H9 (cell line): ENCODE measurements at regions not wholly inside any gene's neighbourhood (a gene's known extent, or its start where the extent isn't known, plus 50 kb on each side); places are given as distances from the start of the nearest gene placed in this dataset.

ENCODE experiments used
- DNase-seq: peaks from one replicate; pipeline ENCODE4 v3.0.0-alpha.2; 2017
- H2AFZ ChIP-seq: one replicate; pipeline ENCODE4 v1.6.1; 2013; ENCODE audit warnings: mild to moderate bottlenecking, low read length, control low read depth, moderate library complexity
- H2AK5ac ChIP-seq: 2 replicates; pipeline ENCODE4 v1.6.1; 2013; ENCODE audit warnings: low read length, control low read depth, mixed read lengths; ENCODE audit not compliant: insufficient read length
- H2BK120ac ChIP-seq: one replicate; pipeline ENCODE4 v1.6.1; 2013; ENCODE audit warnings: low read depth, mild to moderate bottlenecking, low read length, control low read depth, inconsistent platforms; ENCODE audit not compliant: poor library complexity, severe bottlenecking
- H2BK12ac ChIP-seq: 2 replicates; pipeline ENCODE4 v1.6.1; 2013; ENCODE audit warnings: low read length, control low read depth, mixed read lengths, low read depth; ENCODE audit not compliant: insufficient read length
- H2BK15ac ChIP-seq: 2 replicates; pipeline ENCODE4 v1.6.1; 2013; ENCODE audit warnings: low read depth, low read length, control low read depth
- H2BK20ac ChIP-seq: one replicate; pipeline ENCODE4 v1.6.1; 2013; ENCODE audit warnings: low read depth, mild to moderate bottlenecking, low read length, control low read depth, inconsistent platforms; ENCODE audit not compliant: poor library complexity, severe bottlenecking
- H2BK5ac ChIP-seq: 2 replicates; pipeline ENCODE4 v1.6.1; 2013; ENCODE audit warnings: low read length, control low read depth, mixed read lengths; ENCODE audit not compliant: insufficient read length
- H3K14ac ChIP-seq: 2 replicates; pipeline ENCODE4 v1.6.1; 2013; ENCODE audit warnings: low read length, control low read depth; ENCODE audit not compliant: insufficient read depth
- H3K18ac ChIP-seq: 2 replicates; pipeline ENCODE4 v1.6.1; 2013; ENCODE audit warnings: low read depth, mild to moderate bottlenecking, mixed read lengths, low read length, control low read depth; ENCODE audit not compliant: insufficient read length
- H3K23ac ChIP-seq: 2 replicates; pipeline ENCODE4 v1.6.1; 2013; ENCODE audit warnings: low read length, control low read depth, mixed read lengths, low read depth; ENCODE audit not compliant: insufficient read length
- H3K23me2 ChIP-seq: 2 replicates; pipeline ENCODE4 v1.6.1; 2013; ENCODE audit warnings: low read depth, mild to moderate bottlenecking, mixed read lengths, low read length, control low read depth; ENCODE audit not compliant: insufficient read length, poor library complexity, severe bottlenecking
- H3K27ac ChIP-seq: 2 replicates; pipeline ENCODE4 v1.5.1; 2013; ENCODE audit warnings: low read length, control low read depth, mixed read lengths, low read depth; ENCODE audit not compliant: insufficient read length
- H3K27me3 ChIP-seq: 2 replicates; pipeline ENCODE4 v1.6.1; 2013; ENCODE audit warnings: low read length, control low read depth, inconsistent platforms; ENCODE audit not compliant: insufficient read depth
- H3K4ac ChIP-seq: 2 replicates; pipeline ENCODE4 v1.6.1; 2013; ENCODE audit warnings: low read depth, mild to moderate bottlenecking, control low read depth, inconsistent platforms, low read length, moderate library complexity
- H3K4me1 ChIP-seq: 2 replicates; pipeline ENCODE4 v1.6.1; 2013; ENCODE audit warnings: low read length, control low read depth, inconsistent platforms; ENCODE audit not compliant: insufficient read depth
- H3K4me2 ChIP-seq: 2 replicates; pipeline ENCODE4 v1.6.1; 2013; ENCODE audit warnings: low read length, control low read depth, mixed read lengths; ENCODE audit not compliant: insufficient read length, insufficient read depth
- H3K56ac ChIP-seq: 2 replicates; pipeline ENCODE4 v1.6.1; 2013; ENCODE audit warnings: low read depth, mild to moderate bottlenecking, mixed read lengths, low read length, control low read depth; ENCODE audit not compliant: insufficient read length
- H3K79me1 ChIP-seq: 2 replicates; pipeline ENCODE4 v1.6.1; 2013; ENCODE audit warnings: low read depth, mild to moderate bottlenecking, moderate library complexity, low read length, control low read depth, inconsistent platforms; ENCODE audit not compliant: insufficient read depth, poor library complexity, severe bottlenecking
- H3K79me2 ChIP-seq: 2 replicates; pipeline ENCODE4 v1.6.1; 2013; ENCODE audit warnings: low read length, control low read depth, inconsistent platforms; ENCODE audit not compliant: insufficient read depth
- H3K9ac ChIP-seq: 2 replicates; pipeline ENCODE4 v1.6.1; 2013; ENCODE audit warnings: low read length, control low read depth, mixed read lengths; ENCODE audit not compliant: insufficient read length; ENCODE audit errors: extremely low read depth
- H3K9me3 ChIP-seq: one replicate; pipeline ENCODE4 v1.6.1; 2013; ENCODE audit warnings: low read depth, low read length, inconsistent platforms; ENCODE audit not compliant: control insufficient read depth
- H3T11ph ChIP-seq: one replicate; pipeline ENCODE4 v1.6.1; 2013; ENCODE audit warnings: mild to moderate bottlenecking, low read length, control low read depth, inconsistent platforms
- H4K20me1 ChIP-seq: one replicate; pipeline ENCODE4 v1.6.1; 2013; ENCODE audit not compliant: control insufficient read depth, insufficient read length, insufficient read depth
- H4K5ac ChIP-seq: 2 replicates; pipeline ENCODE4 v1.6.1; 2013; ENCODE audit warnings: low read depth, mild to moderate bottlenecking, mixed read lengths, low read length, control low read depth; ENCODE audit not compliant: insufficient read length
- H4K8ac ChIP-seq: replicated peaks from 2 replicates; pipeline ENCODE4 v1.6.1; 2013; ENCODE audit warnings: low read length, control low read depth, mixed read lengths, low read depth; ENCODE audit not compliant: insufficient read length
- H4K91ac ChIP-seq: 2 replicates; pipeline ENCODE4 v1.6.1; 2013; ENCODE audit warnings: low read depth, mild to moderate bottlenecking, moderate library complexity, mixed read lengths, low read length, control low read depth; ENCODE audit not compliant: insufficient read length
- H3K27ac Mint-ChIP-seq, 3 experiments: 2 replicates in 2 of 3; 3 replicates in 1 of 3; pipeline ENCODE4 v1.8.0; 2020 to 2021; ENCODE audit warnings: mixed read lengths in 3 of 3, mild to moderate bottlenecking in 1 of 3, moderate library complexity in 1 of 3
- H3K27me3 Mint-ChIP-seq: 2 replicates; pipeline ENCODE4 v1.8.0; 2021; ENCODE audit warnings: low read depth, mild to moderate bottlenecking, moderate library complexity, mixed read lengths
- H3K36me3 Mint-ChIP-seq, 3 experiments: 2 replicates in 2 of 3; 3 replicates in 1 of 3; pipeline ENCODE4 v1.8.0; 2020 to 2021; ENCODE audit warnings: low read depth in 3 of 3, mixed read lengths in 3 of 3; ENCODE audit not compliant: insufficient read depth in 1 of 3
- H3K4me1 Mint-ChIP-seq, 2 experiments: 2 replicates each; pipeline ENCODE4 v1.8.0; 2020; ENCODE audit warnings: mixed read lengths in 2 of 2
- H3K4me3 Mint-ChIP-seq, 2 experiments: 2 replicates in 1 of 2; 3 replicates in 1 of 2; pipeline ENCODE4 v1.8.0; 2020 to 2021; ENCODE audit warnings: mild to moderate bottlenecking in 2 of 2, mixed read lengths in 2 of 2, moderate library complexity in 1 of 2
- H3K9me3 Mint-ChIP-seq, 2 experiments: 2 replicates in 1 of 2; 3 replicates in 1 of 2; pipeline ENCODE4 v1.8.0; 2020; ENCODE audit warnings: mild to moderate bottlenecking in 2 of 2, mixed read lengths in 2 of 2, moderate library complexity in 1 of 2
- TF ChIP-seq, protein P1 (sequence below): fragments of 200-600 bp; sonication (generic); conservative IDR thresholded peaks from 3 replicates; pipeline ENCODE4 v1.8.0; 2021; ENCODE audit warnings: antibody characterized with exemption, mild to moderate bottlenecking

DNA sequence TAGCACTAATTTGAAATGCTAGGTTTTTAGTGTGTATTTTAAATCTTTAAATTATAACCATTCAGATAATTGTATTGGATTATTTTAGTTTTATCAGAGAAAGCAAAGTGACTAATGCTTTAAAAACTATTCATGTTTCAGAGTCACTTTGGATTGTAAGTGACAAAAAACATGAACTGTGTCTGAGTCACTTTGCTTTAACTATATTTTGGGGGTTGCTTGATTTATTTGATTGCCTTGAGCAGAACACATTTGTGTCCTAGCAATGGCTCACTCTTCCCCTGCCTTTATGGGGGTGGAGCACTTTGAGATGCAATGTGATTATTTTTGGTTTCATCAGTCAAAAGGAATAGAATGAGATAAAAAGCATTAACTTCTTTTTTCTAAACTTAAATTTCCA, 188.4 kb upstream of the ARX start:
- Histone ChIP-seq H2BK20ac (no peak overlapping the region), H3K23ac (no peak overlapping the region), H2BK15ac (no peak overlapping the region), H4K91ac (no peak overlapping the region), H3T11ph (no peak overlapping the region), H3K4ac (no peak overlapping the region), H3K9ac (no peak overlapping the region), H2BK12ac (no peak overlapping the region), H3K23me2 (no peaks in the 10 kb centered on the region), H2AFZ (no peak overlapping the region), H4K5ac (no peak overlapping the region), H3K4me2 (no peak overlapping the region), H3K79me1 (no peaks in the 10 kb centered on the region), H3K4me1 (no peaks in the 10 kb centered on the region), H4K8ac (no peak overlapping the region), H3K56ac (no peak overlapping the region), H2BK120ac (no peak overlapping the region), H2AK5ac (no peak overlapping the region), H3K14ac (no peak overlapping the region), H3K9me3 (no peaks in the 10 kb centered on the region), H3K27ac (no peak overlapping the region), H3K18ac (no peak overlapping the region), H4K20me1 (no peaks in the 10 kb centered on the region), H3K27me3 (no peaks in the 10 kb centered on the region), H3K79me2 (no peaks in the 10 kb centered on the region; the same call in 1 of the 2 replicates), H2BK5ac (no peak overlapping the region)
- TF ChIP-seq, protein P1, sequence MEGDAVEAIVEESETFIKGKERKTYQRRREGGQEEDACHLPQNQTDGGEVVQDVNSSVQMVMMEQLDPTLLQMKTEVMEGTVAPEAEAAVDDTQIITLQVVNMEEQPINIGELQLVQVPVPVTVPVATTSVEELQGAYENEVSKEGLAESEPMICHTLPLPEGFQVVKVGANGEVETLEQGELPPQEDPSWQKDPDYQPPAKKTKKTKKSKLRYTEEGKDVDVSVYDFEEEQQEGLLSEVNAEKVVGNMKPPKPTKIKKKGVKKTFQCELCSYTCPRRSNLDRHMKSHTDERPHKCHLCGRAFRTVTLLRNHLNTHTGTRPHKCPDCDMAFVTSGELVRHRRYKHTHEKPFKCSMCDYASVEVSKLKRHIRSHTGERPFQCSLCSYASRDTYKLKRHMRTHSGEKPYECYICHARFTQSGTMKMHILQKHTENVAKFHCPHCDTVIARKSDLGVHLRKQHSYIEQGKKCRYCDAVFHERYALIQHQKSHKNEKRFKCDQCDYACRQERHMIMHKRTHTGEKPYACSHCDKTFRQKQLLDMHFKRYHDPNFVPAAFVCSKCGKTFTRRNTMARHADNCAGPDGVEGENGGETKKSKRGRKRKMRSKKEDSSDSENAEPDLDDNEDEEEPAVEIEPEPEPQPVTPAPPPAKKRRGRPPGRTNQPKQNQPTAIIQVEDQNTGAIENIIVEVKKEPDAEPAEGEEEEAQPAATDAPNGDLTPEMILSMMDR, result no peak
- Mint-ChIP-seq H3K27ac (no peak overlapping the region), H3K9me3 (peaks cover 3% of the 10 kb centered on the region in 2 experiments; a peak in 2 of 5 replicates), H3K36me3 (no peaks in the 10 kb centered on the region), H3K4me3 (no peak overlapping the region), H3K27me3 (no peaks in the 10 kb centered on the region), H3K4me1 (no peaks in the 10 kb centered on the region)
- no peak for DNase-seq
